T-helper 1 cell (primary cell): ENCODE measurements at regions not wholly inside any gene's neighbourhood (a gene's known extent, or its start where the extent isn't known, plus 50 kb on each side); places are given as distances from the start of the nearest gene placed in this dataset.

Source experiments
- DNase-seq, 5 donors: peaks; one replicate each; pipeline ENCODE4 v3.0.0-alpha.2; 2012 to 2020

- DNase-seq: no peak
Observed at GRCh38 chr3:86162521-86162920, 828.4 kb downstream of the VGLL3 start.

DNA sequence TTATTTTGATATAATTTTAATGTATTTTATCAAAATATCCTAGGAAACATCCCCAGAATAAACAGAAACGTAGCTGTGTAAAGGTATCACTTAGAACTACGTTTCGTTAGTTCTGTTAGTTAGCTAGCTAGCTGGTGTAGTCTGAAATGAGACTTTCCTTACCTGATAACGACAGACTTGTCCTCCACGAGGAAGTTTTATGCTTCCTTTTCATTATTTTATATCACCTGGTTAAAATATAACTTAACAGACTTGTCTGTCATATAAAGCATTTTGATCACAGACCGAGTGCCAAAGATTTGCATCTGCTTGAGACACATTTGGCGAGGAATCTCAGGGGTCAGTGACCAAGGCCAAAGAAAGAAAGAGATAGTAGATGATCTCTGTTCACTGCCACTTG lies 829.5 kb downstream of the VGLL3 start:
- DNase-seq: no peak

DNA sequence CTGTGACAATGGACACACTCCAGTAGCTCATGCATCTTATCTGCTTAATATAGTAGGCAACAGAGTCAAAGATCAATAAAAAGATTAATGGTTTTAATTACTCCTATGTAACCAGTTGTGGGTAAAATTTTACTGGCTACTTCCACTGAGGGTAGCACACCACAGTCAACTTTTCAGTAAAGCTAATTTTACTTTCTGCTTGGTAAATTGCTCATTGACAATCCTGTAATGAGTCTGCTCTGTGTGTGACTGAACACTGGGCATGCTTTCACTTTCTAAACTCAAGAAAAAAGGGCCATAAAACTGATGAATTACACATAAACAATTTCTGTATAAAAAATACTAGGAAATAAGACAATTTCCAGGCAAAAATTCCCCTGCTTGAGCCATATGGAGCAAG lies 838.3 kb downstream of the VGLL3 start:
- DNase-seq: no peak

- no peak for DNase-seq
Observed at GRCh38 chr3:86149054-86149453, 841.9 kb downstream of the VGLL3 start.

DNA sequence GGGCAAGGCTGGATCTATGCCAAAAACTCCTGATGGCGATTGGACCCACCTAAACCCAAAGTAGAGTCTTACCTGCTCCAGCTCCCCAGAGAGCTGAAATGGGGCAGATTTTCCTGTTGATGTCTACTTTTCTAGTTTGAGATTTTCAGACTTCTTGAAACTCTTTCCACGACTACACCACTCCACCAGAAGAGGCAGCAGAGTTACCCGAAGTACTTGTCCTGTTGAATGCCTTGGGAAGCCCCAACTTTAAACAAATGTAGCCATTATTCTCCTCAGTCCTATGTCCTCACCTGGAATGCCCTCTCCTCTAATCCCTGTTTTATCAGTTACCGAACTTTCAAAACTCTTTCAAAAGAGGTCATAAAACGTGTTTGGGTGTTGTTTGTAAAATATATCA lies 843.8 kb downstream of the VGLL3 start:
- DNase-seq: no peak

- DNase-seq: no peak
Observed at GRCh38 chr3:86126552-86126951, 864.4 kb downstream of the VGLL3 start.
